Pulmonary artery endothelial cell (primary cell): ENCODE measurements at regions not wholly inside any gene's neighbourhood (a gene's known extent, or its start where the extent isn't known, plus 50 kb on each side); places are given as distances from the start of the nearest gene placed in this dataset.
A peak's percentile ranks its signal among the peaks of the same experiment; 100 is the strongest.
"Not testable (repeated sequence)": the region's sequence is repeated elsewhere in the genome, so short reads cannot be mapped to it uniquely, and the experiment has no call there.

Experiments
- DNase-seq: peaks from one replicate; pipeline ENCODE4 v3.0.0-alpha.2; 2011; ENCODE audit warnings: low read depth, low spot score

DNA sequence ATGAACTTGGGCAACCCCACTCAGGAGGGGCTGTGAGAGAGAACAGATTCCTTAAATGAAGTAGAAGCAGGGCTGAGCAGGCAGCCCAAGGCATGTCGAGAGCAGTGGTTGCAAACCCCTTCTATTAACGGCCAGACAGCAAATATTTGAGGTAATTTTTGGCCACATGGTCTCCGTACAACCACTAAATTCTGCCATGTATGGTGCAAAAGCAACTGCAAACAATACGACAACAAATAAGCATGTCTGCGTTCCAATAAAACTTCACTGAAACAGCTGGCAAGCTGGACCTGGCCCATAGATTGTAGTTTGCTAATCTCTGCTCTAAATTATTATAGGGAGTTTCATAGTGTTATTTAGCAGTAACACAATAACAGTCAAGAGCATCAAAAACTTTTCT lies 217.0 kb upstream of the ZNF521 start:
- DNase-seq, result no peak

DNA sequence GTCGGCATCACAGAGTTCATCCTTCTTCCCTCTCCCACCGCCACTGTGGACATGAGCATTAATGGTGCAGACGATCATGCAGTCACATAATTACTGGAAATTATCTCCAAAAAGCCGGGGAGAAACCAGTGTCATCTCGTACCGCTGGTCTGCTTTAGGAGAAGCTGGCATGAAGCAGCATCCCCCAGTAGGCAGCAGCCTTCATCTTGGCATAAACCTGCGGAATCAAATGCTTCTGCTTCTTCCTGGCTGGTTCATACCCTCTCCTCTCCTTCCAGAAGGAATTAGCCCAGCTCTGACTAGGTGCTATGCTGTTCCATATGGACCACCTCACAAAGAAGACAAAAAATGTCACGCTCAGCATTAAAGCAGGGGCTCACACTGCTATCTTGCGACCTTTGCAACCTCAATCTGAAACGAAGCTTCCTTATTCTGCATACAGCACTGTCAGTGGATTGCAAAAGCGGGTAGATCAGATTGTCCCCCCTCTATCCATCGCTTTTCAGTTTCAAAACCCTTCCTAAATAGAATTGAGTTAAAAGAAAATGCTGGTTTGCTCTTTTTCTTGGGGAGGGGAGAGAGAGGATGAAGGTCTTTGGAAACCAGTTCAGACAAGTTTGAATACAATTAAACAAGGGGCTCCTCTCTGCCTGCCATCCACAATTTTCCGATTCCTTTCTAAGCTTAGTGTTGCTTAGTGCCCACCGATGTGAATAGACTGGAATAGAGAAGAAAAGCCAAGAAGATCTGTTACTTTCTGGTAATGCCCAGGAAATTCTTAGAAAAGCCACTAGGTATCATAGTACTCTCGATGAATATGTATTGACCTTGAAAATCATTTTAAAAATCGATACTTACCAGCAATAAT lies 212.1 kb upstream of the ZNF521 start:
- DNase-seq, result no peak

DNA sequence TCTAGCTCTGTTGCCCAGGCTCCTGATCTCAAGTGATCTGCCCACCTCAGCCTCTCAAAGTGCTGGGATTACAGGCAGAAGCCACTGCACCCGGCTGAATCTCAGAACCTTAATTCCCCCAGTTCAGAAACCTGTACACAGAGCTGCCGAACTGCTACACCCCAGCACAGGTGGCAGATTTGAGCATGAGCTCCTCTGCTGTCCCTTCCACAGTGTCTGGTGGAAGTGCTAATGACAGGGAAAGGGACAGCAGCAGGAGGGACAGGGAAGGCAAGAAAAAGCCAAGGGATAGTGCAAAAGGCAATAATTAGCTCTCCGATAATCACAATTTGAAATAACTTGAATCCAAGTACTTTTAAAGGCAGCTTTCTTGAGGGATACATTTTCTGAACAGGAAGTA lies 211.4 kb upstream of the ZNF521 start:
- DNase-seq, result no peak

DNA sequence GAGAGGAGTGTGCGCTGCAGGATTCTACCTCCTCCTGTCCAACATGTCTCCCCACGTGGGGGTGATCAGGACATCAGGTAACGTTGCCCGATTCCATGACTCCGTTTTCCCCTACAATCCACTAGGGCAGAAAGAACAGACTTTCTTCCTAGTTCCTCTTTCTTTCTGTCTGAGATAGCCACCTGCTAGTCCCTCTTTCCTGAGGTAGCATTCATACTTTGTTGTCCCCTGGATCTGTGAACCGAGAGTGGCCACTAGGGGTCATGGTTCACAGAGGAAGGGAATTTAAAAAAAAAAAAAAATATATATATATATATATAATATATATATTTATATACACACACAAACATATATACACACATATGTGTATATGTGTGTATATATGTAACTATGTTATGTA lies 210.0 kb upstream of the ZNF521 start:
- no peak for DNase-seq

DNA sequence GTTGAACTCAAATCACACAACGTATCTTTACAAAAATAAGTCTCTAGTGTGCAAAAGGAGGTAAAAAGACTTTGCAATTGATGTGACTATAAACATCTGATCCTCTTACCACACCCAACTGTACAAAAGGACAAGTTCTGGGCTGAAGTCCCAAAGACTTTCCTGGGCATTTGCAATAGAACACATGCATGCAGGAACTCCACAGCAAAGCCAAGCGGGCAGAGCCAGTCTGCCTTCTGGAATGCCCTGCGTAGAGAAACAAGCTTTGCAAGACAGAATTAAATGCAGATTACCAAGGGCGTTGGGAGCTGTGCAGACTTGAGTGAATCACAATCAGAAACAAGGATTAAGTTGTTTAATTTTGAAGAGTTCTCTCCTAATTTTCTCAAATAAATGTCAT lies 208.4 kb upstream of the ZNF521 start:
- DNase-seq, result no peak

DNA sequence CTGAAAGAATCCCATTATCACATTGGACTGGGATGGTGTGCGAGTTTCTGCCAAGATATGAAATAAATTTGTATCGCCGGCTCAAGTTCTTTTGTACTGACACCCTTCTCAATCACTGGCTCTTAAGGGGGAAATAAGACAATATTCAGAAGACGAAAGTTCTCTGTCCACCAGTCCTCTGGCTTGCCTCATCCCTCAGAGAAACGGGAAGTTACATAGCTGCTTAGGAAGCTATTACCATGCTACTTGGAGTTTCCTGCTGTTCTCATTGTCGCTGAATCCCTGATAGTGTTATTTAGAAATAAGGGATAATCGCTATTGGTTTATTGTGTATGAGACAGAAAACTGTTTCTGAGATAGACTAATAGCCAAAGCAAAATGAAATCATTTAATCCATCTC lies 205.0 kb upstream of the ZNF521 start:
- DNase-seq, result peak; percentile 3

DNA sequence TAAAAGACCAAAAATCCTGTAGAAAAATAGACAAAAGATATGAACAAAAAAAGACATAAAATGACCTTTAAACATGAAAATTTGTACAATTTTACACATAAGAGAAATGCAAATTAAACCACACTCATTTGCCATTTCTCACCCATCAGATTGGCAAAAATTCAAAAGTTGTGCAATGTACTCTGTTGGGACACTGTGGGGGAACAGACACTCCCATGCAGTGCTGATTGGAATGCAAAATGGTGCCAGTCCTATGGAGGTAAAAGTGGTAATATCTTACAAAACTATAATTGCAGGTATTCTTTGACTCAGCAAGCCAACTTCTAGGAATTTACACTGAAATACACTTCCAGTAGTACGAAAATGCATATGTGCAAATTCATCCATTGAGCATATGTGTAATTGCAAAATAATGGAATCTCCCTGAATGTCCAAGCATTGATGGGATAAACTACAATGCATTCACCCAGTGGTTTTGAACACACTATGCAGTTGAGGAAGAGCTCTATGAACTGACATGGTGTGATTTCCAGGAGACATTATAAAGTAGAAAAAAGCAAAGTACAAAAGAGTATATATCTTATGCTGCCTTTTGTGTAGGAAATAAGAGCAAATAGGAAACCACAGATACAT lies 201.8 kb upstream of the ZNF521 start:
- no peak for DNase-seq

DNA sequence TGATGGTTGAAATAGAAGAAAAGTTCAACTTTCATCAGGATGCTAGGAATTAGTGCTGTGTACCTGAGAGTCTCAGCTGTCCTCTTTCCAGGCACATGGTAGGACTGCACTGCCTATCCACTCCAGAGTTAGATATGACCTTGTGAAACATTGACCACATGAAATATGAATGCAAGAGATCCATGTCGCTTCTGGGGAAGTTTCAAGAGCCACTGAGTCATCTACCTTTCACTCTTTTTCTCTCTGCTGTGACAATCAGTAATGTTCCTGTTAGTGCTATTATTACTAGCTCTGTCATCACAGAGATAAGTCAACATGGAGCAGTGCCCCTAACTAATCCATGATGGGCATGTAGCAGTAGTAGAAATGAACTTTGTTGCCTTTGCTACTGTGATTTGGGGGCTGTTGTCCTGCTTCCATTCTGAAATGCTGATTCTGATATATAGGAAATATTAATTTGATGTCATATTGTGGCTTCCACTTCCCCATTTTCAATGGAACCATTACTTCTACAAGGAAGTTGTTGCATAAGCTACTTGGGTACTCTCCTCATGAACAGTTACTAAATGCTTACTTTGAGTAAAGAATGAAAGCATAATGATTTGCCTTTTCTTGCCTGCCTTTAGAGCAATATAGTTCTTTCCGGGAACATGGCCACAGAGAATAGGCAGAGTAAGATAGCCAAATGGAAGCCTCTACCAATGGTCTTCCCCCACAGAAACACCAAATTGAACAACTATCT lies 192.8 kb upstream of the ZNF521 start:
- no peak for DNase-seq

DNA sequence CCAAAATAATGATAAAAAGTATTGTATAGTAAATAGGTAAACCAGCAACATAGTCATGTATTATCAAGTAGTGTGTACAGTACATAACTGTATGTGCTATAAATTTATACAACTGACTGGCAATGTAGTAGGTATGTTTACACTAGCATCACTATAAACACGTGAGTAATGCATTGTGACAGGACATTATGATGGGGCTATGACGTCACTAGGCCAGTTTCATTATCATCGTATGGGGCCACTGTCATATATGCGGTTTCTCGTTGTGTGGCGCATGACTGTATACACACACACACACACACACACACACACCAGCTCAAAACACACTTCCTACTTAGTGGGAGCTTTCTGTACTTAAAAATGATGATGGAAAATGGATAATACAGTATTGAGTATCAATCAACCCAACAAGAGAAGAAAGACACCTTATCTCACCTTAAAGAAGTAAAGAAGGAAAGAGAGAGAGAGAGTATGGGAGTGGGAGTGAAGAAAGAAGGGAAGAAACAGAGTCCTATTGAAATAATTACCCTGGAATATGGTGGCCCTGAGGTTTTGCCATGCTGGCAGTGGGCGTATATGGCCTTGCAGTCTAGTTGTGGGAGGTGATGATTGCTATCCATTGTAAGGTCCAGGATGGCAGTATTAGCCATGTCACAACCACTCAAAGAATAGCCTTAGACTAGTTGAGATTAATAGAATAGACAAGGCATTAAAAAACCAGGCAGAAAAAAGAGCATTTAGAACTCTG lies 186.4 kb upstream of the ZNF521 start:
- DNase-seq, result no peak

DNA sequence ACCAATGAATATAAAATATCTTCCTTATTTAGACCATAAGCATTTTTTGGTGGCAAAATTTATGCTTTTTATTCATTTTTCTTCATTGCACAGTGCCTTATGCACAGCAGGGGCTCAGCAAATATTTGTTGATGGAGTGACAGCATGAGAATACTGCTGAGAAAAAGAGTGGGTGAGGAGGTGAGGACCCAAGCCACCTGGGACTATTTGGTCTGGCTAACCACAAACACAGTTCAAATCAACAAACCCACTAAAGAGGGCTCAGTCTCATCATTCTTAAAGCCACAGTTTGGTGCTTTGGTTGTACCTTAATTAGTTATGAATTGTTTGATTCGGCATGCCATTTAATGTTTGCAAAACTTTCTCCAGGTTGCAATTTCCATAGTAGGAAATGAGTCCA lies 183.5 kb upstream of the ZNF521 start:
- DNase-seq, result no peak

DNA sequence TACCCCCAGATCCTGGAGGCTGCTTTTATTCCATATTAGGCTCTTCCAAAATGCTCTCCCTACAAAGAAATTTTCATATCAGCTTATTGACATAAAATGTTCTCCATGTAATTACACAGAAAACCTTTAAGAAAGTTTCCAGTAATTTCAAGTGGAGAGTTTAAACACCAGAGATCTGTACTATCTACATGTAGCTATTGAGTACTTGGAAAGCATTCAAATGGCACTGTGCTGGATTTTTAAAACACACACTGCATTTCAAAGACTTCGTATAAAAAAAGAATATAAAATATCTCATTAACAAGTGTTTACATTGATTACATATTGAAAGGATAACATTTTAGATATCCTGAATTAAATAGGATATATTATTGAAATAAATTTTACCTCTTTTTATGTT lies 182.4 kb upstream of the ZNF521 start:
- DNase-seq, result no peak

DNA sequence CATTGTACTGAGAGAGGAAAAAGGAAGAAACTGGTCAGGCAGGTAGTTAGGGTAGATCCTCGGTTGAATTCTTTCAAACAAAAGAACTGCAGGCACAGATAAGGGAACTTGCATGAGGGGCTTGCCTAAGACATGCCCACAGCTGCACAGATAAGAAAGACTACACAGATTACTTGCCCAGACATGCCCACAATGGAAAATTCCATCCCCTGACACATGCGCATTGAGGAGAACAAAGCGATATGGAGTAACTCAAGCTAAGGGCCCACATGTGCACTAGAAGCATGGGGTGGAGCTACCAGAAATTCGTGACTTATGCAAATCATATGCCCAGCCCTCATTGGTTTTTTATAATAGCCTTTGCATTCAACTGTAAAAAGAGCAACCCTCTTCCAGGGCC lies 181.3 kb upstream of the ZNF521 start:
- no peak for DNase-seq

DNA sequence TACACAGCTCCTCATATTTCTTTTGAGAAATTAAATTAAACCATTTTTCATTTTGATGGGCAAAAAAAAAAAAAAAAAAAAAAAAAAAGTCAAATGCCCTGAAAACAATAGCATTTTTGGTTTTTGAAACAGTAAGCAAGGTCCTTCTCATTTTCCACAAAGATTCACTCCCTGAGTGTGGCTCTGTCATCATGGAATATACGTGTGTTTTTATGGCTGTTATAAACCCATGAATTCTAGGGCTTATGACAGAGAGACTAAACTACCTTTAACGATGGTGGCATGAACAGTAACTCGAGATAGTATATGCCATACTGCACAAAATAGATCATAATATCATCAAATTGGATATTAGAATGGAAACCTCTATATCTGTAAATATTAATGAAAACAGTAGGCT lies 179.2 kb upstream of the ZNF521 start:
- no peak for DNase-seq

DNA sequence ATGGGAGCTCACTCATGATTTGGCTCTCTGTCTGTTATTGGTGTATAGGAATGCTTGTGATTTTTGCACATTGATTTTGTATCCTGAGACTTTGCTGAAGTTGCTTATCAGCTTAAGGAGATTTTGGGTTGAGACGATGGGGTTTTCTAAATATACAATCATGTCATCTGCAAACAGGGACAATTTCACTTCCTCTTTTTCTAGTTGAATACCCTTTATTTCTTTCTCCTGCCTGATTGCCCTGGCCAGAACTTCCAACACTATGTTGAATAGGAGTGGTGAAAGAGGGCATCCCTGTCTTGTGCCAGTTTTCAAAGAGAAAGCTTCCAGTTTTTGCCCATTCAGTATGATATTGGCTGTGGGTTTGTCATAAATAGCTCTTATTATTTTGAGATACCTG lies 173.8 kb upstream of the ZNF521 start:
- DNase-seq, result not testable (repeated sequence)

DNA sequence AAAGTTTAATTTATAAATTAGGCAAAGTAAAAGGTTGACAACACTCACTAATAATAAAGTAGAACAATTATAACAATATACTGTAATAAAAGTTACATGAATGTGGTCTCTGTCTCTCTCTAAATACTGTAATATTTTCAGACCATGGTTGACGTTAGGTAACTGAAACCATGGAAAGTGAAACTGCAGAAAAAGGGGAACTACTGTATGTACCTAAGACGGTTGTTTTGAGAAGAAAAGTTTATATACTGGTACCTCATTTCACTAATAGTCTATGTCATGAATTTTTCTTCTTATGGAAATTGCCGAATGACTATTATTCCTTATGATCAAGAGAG lies 166.7 kb upstream of the ZNF521 start:
- DNase-seq, result no peak

DNA sequence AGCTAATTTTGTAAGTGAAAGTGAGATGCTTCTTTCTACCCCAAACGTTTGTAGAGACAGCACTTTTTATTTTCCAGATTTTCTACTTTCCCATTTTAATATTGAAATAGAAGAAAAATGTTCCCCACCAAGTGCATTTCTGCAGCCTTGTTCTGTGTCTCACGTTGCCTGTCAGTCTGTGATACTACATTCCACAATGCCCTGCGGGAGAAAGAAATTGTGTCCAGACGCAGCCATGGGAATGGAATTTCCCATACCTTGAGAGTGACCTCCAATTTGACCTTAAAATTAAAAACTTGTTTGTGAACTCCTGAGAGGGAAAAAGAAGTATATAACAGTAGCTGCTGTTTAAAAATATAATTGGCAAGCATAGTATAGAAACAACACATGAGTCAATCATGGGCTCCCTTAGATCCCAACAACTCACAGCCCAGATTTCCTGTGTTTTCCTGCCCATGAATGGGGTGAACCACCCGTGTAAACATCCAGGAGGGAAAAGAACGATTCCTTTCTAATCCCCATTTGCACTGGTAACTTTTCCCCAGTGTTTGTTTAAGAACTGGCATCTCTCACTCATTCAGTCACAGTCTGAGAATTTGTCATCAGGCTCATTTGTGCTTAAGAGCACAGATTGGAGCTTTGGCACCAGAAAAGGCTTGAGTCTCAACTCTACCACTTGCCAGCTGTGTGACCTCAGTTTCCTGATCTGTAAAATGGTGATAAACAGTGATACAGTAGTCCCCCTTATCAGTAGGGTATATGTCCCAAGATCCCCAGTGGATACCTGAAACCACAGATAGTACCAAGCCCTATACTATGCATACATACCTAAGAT lies 166.1 kb upstream of the ZNF521 start:
- DNase-seq, result peak; percentile 90

DNA sequence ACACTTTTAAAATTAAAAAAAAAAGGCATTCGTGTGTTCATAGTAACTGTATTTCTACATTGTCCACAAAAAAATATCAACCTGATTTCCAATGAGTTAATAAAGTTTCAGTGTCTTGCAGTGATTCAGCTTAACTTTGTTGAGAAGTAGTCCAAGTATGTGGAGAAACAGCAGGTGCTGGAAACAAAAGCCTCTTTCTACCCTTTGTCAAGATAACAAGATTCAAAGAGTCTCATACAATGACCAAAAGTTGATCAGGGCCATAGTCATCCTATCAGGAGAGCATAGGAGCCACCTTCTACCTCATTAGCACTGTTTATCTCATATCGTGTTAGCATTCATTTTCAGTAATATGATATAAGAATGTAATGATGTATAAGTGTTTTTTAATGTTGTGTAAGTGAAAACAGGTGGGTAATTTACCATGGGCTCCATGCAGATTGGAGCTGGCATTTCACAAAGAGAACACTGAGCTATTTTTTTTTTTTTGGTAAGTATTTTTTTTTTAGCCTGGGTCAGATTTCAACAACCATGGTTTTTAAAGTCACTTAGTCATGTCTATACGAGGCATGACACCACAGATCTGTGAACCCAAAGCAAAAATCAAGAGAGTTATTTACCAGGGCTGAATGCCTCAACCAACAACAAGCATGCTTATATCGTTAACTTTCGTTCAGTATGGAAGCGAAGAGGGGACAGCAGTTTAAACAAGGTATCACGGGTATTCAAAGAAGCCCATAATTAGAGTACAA lies 165.0 kb upstream of the ZNF521 start:
- no peak for DNase-seq

DNA sequence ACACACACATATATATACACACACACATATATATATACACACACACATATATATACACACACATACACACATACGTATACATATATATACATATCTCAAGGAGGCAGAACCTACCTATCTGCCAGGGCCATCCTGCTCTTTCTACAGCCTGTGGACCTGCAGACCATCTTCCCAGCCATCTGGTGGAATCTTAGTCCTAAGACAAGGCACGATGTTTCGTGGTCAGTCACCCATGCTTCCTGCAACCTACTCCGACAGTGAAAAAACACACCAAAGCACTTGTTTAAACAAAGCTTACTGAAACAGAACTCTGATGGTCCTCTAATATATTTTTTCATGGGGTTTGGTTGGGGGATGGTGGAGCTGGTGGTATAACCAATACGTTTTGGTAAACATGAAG lies 164.2 kb upstream of the ZNF521 start:
- DNase-seq, result no peak

DNA sequence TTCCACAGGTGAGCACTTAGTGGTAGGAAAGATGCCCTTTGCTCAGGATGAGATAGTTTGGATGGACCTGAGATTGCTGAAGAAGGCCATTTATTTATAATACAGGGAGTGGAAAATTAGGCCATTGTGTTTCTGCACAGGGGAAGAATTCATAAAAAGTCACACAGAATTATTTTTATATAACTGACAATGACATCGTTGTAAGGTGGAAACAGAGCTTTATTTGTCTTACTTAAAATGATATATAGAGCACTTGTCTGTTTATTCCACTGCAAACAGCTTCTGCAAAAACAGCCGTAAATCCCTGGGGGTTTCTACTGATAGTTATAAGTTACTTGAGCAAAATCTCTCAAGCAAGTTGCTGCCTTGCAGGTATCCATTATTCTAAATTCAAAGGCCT lies 158.1 kb upstream of the ZNF521 start:
- no peak for DNase-seq

DNA sequence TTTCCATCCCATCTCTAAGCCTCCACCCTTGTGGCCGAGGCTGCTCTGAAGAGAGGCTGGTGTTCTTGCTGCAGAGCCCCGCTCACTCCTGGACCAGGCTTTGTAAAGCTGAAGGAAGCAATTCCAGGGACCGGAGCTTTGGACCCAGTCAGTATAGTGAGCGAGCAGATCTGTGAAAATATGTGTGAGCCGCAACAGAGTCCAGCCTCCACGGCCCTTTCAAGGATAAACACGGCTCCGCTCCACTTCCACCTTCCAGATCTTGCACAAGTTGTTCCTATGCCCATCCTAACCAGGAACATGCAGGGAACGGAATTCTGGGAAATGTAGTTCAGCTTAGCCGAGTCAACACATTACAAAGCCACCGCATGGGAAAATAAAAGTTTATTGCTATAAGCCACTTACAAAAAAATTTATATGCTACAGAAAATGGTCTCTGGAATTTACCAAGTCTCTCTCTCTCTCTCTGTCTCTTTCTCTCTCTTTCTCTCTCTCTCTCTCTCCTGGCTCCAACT lies 151.7 kb upstream of the ZNF521 start:
- peak; percentile 45 for DNase-seq
